K562 (cell line): ENCODE measurements at regions not wholly inside any gene's neighbourhood (a gene's known extent, or its start where the extent isn't known, plus 50 kb on each side); places are given as distances from the start of the nearest gene placed in this dataset.

ENCODE experiments used
- ATAC-seq: fragments of 200-7000 bp; cut with Tn5 transposase; 3 replicates; pipeline ENCODE4 v1.9.1; 2020; ENCODE audit warnings: moderate library complexity
- BruUV-seq: library from RNA; stranded (reverse); fragments of 400-500 nt; replicated peaks from 2 replicates; lab custom pipeline; 2021; lab: Mats Ljungman, UMichigan
- CTCF ChIA-PET: fragments of 300-600 bp; formaldehyde crosslinking; extraction: SDS; loops from one replicate; lab custom pipeline; 2021; ENCODE audit warnings: low intra/inter-chr PET ratio; lab: Yijun Ruan, JAX
- POLR2A ChIA-PET: fragments of 300-600, 350-650 bp; sonication (Branson Sonifier 250); formaldehyde crosslinking; extraction: SDS; loops from one replicate; lab custom pipeline; 2021; ENCODE audit warnings: antibody characterized with exemption, inconsistent platforms; lab: Yijun Ruan, JAX
- DNase-seq, 4 experiments: peaks; one replicate each; pipeline versions ENCODE4 v3.0.0 to v3.0.0-alpha.2; 2011 to 2018; ENCODE audit warnings: low spot score in 3 of 4, mixed read lengths in 3 of 4; ENCODE audit errors: extremely low read depth in 1 of 4
- FAIRE-seq: peaks from 2 replicates; lab custom pipeline; 2011; peaks lifted over from hg19 to GRCh38; lab: Jason Lieb, UNC
- H2AFZ ChIP-seq: 2 replicates; pipeline ENCODE4 v1.6.0; 2011; ENCODE audit warnings: low read depth, low read length, control low read depth, inconsistent platforms
- H3K27ac ChIP-seq: fragments of 200-600 bp; 3 replicates; pipeline ENCODE4 v1.8.0; 2011; ENCODE audit warnings: low read depth, mild to moderate bottlenecking, control low read depth, inconsistent platforms, low read length, moderate library complexity, mixed read lengths; ENCODE audit errors: extremely low read depth
- H3K27me3 ChIP-seq, 2 experiments: fragments of 300-600 bp in 1 of 2; 2 replicates in 1 of 2; 3 replicates in 1 of 2; pipeline versions ENCODE4 v1.6.0 to v1.8.0; 2011; ENCODE audit warnings: inconsistent platforms in 2 of 2, low read length in 2 of 2, mild to moderate bottlenecking in 1 of 2, mixed read lengths in 1 of 2, moderate library complexity in 1 of 2; ENCODE audit not compliant: control insufficient read depth in 2 of 2, insufficient read depth in 2 of 2
- H3K36me3 ChIP-seq: fragments of 300-600 bp; 3 replicates; pipeline ENCODE4 v1.8.0; 2011; ENCODE audit warnings: mild to moderate bottlenecking, low read length, inconsistent platforms; ENCODE audit not compliant: control insufficient read depth, insufficient read depth
- H3K4me1 ChIP-seq, 2 experiments: fragments of 200-600 bp in 1 of 2; replicated peaks in 1 of 2; 2 replicates in 1 of 2; 3 replicates in 1 of 2; pipeline versions ENCODE4 v1.5.1 to v1.8.0; 2011; ENCODE audit warnings: inconsistent platforms in 2 of 2, low read length in 2 of 2, mild to moderate bottlenecking in 1 of 2, mixed read lengths in 1 of 2, moderate library complexity in 1 of 2; ENCODE audit not compliant: control insufficient read depth in 2 of 2, insufficient read depth in 2 of 2
- H3K4me2 ChIP-seq: 2 replicates; pipeline ENCODE4 v1.6.1; 2011; ENCODE audit warnings: low read length, control low read depth, inconsistent platforms, mixed read lengths; ENCODE audit not compliant: insufficient read depth
- H3K4me3 ChIP-seq: fragments of 200-600 bp; sonication (generic), shearing (Covaris generic); 2 replicates; pipeline ENCODE4 v1.5.1; 2016; ENCODE audit warnings: control low read depth, inconsistent platforms
- H3K79me2 ChIP-seq: fragments of 200-600 bp; 3 replicates; pipeline ENCODE4 v1.8.0; 2011; ENCODE audit warnings: low read length, inconsistent platforms; ENCODE audit not compliant: control insufficient read depth, insufficient read depth
- H3K9ac ChIP-seq, 2 experiments: 2 replicates each; pipeline versions ENCODE4 v1.6.0 to v1.6.1; 2011; ENCODE audit warnings: low read depth in 2 of 2, low read length in 2 of 2, control low read depth in 1 of 2, inconsistent platforms in 1 of 2, mild to moderate bottlenecking in 1 of 2, mixed read lengths in 1 of 2; ENCODE audit not compliant: insufficient read depth in 1 of 2
- H3K9me1 ChIP-seq: one replicate; pipeline ENCODE4 v1.6.0; 2011; ENCODE audit warnings: inconsistent platforms, mild to moderate bottlenecking, low read length, moderate library complexity; ENCODE audit not compliant: control insufficient read depth, insufficient read depth
- H3K9me3 ChIP-seq: replicated peaks from 2 replicates; pipeline ENCODE4 v1.5.1; 2011; ENCODE audit warnings: low read depth, low read length, inconsistent platforms; ENCODE audit not compliant: control insufficient read depth, insufficient read depth
- H4K20me1 ChIP-seq: replicated peaks from 2 replicates; pipeline ENCODE4 v1.6.1; 2011; ENCODE audit warnings: low read length, inconsistent platforms, mixed read lengths; ENCODE audit not compliant: control insufficient read depth, insufficient read depth
- GTF2B ChIP-seq: IDR thresholded peaks from 2 replicates; pipeline ENCODE4 v1.6.1; 2011; ENCODE audit not compliant: insufficient read length; ENCODE audit errors: extremely low read depth
- GTF2F1 ChIP-seq: IDR thresholded peaks from 2 replicates; pipeline ENCODE4 v1.6.1; 2011; ENCODE audit warnings: low read depth, low read length, improper control_type of control experiment
- SRF ChIP-seq, 2 experiments: fragments of 250-450, 450-650 bp in 1 of 2; sonication (Bioruptor Pico) in 1 of 2; sonication (generic) in 1 of 2; formaldehyde crosslinking; IDR thresholded peaks; 2 replicates each; pipeline versions ENCODE4 v1.5.0 to v1.5.1; 2020 to 2022; ENCODE audit warnings: mild to moderate bottlenecking in 1 of 2, missing genetic modification reagents in 1 of 2
- TAF15 ChIP-seq: fragments of 200-400 bp; formaldehyde crosslinking; IDR thresholded peaks from 2 replicates; pipeline ENCODE4 v1.6.1; 2017; ENCODE audit warnings: mild to moderate bottlenecking, low read depth, low read length, moderate library complexity
- TEAD2 ChIP-seq: fragments of 450-650 bp; IDR thresholded peaks from 2 replicates; pipeline ENCODE4 v1.6.1; 2016; ENCODE audit warnings: missing genetic modification characterization, control low read depth, missing compliant biosample characterization
- ZNF445 ChIP-seq: fragments of 250-450 bp; sonication (Bioruptor Pico); IDR thresholded peaks from 2 replicates; pipeline ENCODE4 v1.4.0; 2020; ENCODE audit warnings: low read depth, mild to moderate bottlenecking, moderate library complexity
- ZSCAN32 ChIP-seq: fragments of 450-650 bp; formaldehyde crosslinking; IDR thresholded peaks from 2 replicates; pipeline ENCODE4 v1.4.0; 2020; ENCODE audit warnings: mild to moderate bottlenecking, moderate library complexity
- WGBS: fragments of 100-300 bp; shearing (Covaris generic); methylation state at CpG from one replicate; pipeline ENCODE4 v1.1.6; 2016; ENCODE audit warnings: low coverage, mixed read lengths; ENCODE audit not compliant: insufficient coverage; ENCODE audit errors: missing lambda C conversion rate; 5-methylcytosine and 5-hydroxymethylcytosine counted together
- in situ Hi-C: fragments of 300-500 bp; cut with MboI; formaldehyde crosslinking; loops from 4 replicates; pipeline ENCODE4 v1.15.0; 2018; ENCODE audit warnings: inconsistent platforms, mixed read lengths
- intact Hi-C: fragments of 100-400 bp; cut with micrococcal nuclease; formaldehyde crosslinking; loops from 2 replicates; pipeline ENCODE4 v1.14.2; 2022

GRCh38 chr2:146912536-146912935, 932.3 kb upstream of the ACVR2A start:
- ChIA-PET CTCF (no interaction called here), POLR2A (no interaction called here)
- no peaks in the 10 kb centered on the region for H3K79me2 ChIP-seq
- BruUV-seq: no TSS peak
- in situ Hi-C loops: no loop called here
- H3K27ac ChIP-seq: no peak overlapping the region
- intact Hi-C loops: no loop called here
- no peaks in the 10 kb centered on the region for H3K9me1 ChIP-seq
- WGBS: 0% methylated on average over 3 of the region's 3 CpGs
- no peak overlapping the region for H3K4me2 ChIP-seq
- no peak overlapping the region for H2AFZ ChIP-seq
- H3K9ac ChIP-seq: no peak overlapping the region
- H3K9me3 ChIP-seq: no peaks in the 10 kb centered on the region
- no peaks in the 10 kb centered on the region for H3K4me1 ChIP-seq
- H4K20me1 ChIP-seq: no peaks in the 10 kb centered on the region
- FAIRE-seq (no peak), DNase-seq (no peak), ATAC-seq (no peak)
- H3K36me3 ChIP-seq: no peaks in the 10 kb centered on the region
- no peak overlapping the region for H3K4me3 ChIP-seq
- no peaks in the 10 kb centered on the region for H3K27me3 ChIP-seq
- TF ChIP-seq ZNF445 (CRISPR knock-in tag) (no peak), TAF15 (no peak), SRF (CRISPR knock-in tag; IDR thresholded peaks at IDR 0.05) (no peak), TEAD2 (tag) (no peak)

GRCh38 chr2:146908776-146909175, 936.1 kb upstream of the ACVR2A start:
- in situ Hi-C loops: no loop called here
- Histone ChIP-seq H3K4me2 (no peak overlapping the region), H3K27ac (no peak overlapping the region), H3K9me3 (no peaks in the 10 kb centered on the region; the same call in 1 of the 2 replicates), H3K36me3 (no peaks in the 10 kb centered on the region), H3K4me1 (no peaks in the 10 kb centered on the region), H3K79me2 (no peaks in the 10 kb centered on the region), H3K4me3 (no peak overlapping the region), H3K9ac (no peak overlapping the region), H2AFZ (no peak overlapping the region), H4K20me1 (no peaks in the 10 kb centered on the region), H3K27me3 (no peaks in the 10 kb centered on the region), H3K9me1 (no peaks in the 10 kb centered on the region)
- no peak for FAIRE-seq
- ChIA-PET CTCF (no interaction called here), POLR2A (no interaction called here)
- BruUV-seq: no TSS peak
- intact Hi-C loops: no loop called here
- ATAC-seq: no peak
- DNase-seq: no peak
- no peak for TF ChIP-seq GTF2B
- TF ChIP-seq ZSCAN32 (CRISPR knock-in tag): no peak
- no peak for TF ChIP-seq GTF2F1
- 5% methylated on average over 3 of the region's 3 CpGs for WGBS
